NCI-H1694 treated with DMSO at 0.1 percent for 48 hours (cell line): ENCODE measurements at regions not wholly inside any gene's neighbourhood (a gene's known extent, or its start where the extent isn't known, plus 50 kb on each side); places are given as distances from the start of the nearest gene placed in this dataset.
"Not testable (repeated sequence)": the region's sequence is repeated elsewhere in the genome, so short reads cannot be mapped to it uniquely, and the experiment has no call there.

Experiments used
- DNase-seq: peaks from one replicate; lab custom pipeline; 2025; lab: John Stamatoyannopoulos, UW

- DNase-seq = no peak
Measured at GRCh38 chr10:124242791-124243190, 149.4 kb upstream of the CHST15 start.

- DNase-seq = no peak
Measured at GRCh38 chr10:124242365-124242764, 149.0 kb upstream of the CHST15 start.

DNA sequence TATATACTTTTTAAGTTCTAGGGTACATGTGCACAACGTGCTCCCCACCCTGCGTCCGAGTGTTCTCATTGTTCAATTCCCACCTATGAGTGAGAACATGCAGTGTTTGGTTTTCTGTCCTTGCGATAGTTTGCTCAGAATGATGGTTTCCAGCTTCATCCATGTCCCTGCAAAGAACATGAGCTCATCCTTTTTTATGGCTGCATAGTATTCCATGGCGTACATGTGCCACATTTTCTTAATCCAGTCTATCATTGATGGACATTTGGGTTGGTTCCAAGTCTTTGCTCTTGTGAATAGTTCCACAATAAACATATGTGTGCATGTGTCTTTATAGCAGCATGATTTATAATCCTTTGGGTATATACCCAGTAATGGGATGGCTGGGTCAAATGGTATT, 148.1 kb upstream of the CHST15 start:
- DNase-seq = not testable (repeated sequence)

DNA sequence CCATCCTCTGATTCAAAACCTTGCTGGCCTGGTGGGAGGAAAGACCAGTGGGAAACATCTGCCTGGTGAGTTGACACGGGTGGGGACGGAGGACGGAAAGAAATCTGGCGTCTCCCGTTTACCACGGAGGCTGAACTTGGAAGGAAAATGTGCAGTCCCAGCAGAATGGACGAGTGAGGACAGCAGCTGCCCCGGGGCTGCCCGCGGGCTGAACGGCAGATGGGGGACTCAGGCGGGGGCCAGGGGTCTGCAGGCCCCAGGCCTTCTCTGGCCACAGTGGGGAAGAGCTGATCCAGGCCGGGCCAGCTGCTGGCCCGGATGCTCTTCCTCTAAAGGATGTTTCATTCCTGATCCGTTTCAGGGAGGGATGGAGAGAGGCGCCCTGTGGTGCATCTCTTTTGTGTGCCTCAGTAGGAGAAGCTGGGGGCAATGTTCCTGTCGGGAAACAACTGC, 147.5 kb upstream of the CHST15 start:
- DNase-seq = no peak

DNA sequence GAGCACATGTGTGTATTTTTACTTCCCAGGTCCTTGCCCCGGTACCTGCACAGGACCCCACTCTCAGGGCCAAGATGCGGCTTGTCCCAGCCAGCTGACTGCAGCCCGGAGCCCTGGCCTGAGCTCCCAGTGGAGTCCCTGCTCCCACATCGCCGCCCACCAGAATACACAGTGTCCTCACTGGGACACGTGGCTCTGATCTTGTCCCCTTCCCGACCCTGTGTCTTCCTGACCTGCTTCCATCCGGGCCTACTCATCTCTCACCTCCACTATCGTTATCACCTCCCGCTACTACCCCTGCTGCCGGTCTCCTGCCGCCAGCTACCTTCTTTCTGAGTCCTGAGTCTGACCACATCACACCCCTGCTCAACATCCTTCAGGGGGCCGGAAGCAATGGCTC, 146.3 kb upstream of the CHST15 start:
- no peak for DNase-seq

DNA sequence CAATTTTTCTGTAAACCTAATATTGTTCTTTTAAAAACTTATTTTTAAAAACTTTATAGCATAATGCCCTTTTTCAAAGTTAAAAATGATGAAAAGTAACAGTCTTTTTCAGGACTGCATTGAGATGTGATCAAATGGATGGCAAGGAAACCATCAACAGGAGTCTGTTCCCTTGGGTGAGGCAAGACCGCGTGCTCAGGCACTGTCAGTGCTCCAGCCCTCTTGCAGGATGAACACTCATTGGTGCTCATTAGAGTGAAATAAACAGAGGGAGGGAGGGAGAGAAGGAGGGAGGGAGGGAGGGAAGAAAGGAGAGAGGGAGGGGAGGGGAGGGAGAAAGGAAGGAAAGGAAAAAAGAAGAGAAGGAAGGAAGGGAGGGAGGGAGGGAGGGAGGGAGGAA, 145.7 kb upstream of the CHST15 start:
- no peak for DNase-seq

DNA sequence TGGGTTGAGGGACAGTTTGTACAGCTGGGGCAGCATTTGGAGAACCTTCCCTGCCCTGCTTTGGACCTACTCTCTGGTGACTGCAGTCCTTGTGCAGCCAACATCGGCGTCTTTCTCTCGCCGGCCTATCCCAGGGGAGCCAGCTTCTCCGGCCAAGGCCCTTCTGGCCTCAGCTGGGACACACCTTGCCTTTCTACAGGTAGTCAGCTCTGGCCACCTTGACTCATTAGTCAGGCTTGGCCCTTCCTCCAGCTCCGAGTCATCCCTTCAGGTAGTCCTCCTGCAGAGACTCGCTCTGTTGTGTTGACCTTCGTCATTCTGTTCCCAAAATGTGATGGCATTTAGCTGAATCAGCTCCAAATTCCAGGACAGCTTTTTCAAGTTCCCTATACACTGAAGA, 145.0 kb upstream of the CHST15 start:
- no peak for DNase-seq

DNA sequence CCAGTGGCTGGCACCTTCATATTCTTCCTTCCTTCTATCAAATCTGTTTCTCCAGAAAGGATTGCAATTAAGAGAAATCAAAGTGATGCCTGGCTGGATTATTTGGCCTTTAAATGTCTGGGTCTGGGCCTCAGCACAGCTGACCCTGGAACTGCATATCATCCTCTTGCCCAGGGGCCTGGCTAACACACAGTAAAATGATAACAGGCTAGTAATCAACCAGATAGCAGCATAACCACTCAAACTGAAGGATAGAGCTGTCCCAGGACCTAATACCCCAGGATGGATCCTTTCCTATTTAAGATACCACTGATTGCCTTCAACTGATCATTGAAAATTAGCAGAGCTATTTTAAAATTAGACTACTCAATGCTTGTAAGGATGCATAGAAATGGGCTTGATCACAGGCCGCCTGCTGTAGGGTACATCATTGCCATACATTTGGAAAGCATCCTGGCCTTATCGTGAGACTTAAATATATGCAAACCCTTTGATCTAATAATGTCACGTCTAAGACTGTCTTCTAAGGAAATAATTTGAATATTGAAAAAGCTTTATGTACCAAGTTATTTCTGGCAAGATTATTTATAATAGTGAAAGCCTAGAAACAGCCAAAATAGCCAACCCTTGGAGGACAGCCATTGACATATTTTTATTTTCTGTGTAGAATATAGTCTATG, 144.0 kb upstream of the CHST15 start:
- DNase-seq = no peak

DNA sequence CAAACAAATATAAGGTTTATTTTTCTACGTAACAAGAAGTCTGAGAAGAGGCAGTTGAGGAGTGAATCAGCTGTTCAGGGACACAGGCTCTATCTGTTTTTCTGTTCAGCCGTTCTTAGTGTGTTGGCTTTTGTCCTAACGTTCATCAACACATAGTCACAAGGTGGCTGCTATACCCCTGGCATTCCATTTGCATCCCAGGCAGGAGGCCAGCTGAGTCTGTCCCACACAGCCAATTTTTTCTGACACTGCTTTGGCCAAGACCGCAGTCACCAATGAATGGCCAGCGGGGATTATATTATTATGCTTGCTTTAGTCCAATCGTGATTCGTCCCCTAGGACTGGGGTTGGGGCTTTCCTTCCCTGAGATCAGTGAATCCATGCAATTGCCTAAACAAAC, 143.4 kb upstream of the CHST15 start:
- no peak for DNase-seq

DNA sequence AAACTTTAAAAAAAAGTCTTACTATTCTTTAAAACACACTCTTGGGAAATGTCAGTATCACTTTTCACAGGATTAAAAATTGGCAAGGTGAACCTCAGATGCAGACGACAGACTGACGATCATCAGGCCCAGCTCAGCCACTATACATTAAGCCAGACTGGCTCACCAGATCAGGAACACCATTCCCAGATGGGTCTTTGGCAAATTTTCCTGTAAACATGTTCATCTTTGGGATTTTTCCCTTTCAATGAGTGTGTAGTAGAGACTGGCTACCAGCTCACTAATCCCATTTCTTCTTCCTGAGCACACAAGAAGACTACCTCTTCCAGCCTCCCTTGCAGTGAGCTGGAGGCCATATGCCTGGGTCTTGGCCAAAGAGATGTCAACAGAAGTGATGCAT, 142.7 kb upstream of the CHST15 start:
- no peak for DNase-seq

DNA sequence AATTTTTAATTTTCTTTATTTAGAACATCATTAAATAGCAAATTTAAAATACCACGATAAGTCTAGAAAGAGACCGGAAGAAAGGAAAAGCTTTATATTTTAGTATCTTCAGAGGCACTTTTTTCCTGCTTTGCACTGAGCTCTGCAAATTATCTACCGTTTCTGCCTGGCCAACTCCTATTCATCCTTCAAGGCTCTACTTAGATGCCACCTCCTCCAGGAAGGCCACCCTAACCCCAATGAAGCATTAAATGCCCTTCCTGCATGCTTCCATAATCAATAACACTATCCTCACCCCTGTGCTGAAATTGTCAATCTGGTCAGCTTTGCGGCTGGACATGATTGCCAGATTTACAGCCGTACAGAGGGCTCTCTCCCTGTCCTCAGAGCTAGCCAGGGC, 141.8 kb upstream of the CHST15 start:
- DNase-seq = no peak

GRCh38 chr10:124233546-124234138, 140.2 kb upstream of the CHST15 start:
- DNase-seq = no peak

DNA sequence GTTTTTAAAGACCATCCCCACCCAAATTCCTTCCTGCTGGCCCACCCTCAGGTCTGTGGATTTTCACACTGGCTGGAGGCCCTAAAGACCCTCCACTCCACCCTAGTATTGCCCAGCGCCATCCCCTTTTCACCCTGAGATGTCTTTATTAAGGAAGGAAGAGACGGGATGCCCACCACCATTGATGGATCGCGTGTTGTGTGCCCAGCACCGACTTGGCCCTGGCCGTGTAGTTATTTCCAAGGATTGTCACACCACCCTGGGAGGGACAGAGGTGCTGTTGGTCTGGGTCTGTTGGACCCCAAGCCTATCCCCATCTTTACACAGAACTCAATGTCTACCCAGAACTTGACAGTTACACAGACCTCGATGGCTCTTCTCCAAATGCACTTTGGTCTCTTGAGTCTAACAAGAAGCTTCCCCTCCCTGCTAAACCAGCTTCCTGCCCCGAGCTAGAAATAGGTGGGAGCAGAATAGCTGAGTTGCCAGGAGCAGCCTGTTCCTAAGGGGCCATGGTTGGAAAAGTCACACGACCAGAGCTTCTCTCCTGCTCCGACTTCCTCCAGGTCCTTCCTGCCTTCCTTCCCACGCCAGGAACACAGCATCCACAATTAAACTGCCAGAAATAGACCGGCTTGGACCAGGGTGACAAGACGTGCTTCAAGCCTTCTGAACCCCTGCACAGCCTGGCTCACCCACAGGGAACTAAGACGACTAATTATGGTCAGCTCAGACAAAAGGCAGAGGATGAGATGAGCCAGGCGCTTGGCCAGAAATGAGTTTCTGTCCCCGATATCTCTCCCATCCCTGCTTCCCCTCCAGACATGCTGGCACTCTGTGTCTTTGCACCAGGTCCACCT, 139.5 kb upstream of the CHST15 start:
- DNase-seq = no peak

DNA sequence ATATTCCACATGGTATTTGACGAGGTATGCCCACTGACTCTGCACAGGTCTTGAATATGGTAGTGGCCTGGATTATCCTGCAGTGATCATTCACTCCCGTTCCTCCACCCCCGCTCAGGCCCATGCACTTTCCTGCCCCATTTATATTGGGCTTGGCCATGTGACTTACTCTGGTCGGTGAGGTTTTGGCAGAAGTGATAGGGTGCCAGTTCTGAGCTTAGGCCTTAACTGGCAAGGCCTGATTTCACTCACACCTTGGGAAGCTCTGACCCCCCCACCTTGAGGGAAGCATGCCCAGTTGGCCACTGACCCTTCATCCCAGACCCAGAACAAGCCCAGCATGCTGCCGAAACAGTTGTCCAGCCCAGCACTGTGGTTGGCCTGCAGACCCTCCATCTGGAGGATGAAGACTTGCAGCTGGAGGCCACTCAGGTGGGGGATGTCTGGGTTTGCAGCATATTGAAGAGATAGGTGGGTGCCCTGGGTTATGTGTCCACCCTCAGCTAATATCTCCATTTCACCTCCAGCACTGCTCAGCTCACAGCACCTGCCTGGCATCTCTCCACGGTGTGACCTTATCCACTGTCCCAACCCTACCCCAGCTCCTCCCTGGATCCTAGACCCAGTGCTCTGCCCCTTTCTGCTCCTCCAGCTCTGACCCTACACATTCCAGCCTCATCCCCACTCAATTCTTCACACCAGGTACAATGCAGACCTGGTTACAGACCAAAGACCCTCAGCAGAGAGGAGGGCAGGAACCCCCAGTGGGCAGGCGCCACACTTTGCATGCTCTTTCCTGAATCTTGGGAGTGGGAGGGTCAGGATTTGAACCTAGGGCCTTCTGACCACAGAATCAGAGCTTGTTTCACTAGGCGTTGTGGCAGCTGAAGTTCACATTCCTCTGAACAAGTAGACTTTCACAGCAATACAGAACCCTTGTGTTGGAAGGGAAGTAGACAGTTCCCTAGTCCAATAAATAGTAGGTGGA, 138.1 kb upstream of the CHST15 start:
- DNase-seq = no peak

DNA sequence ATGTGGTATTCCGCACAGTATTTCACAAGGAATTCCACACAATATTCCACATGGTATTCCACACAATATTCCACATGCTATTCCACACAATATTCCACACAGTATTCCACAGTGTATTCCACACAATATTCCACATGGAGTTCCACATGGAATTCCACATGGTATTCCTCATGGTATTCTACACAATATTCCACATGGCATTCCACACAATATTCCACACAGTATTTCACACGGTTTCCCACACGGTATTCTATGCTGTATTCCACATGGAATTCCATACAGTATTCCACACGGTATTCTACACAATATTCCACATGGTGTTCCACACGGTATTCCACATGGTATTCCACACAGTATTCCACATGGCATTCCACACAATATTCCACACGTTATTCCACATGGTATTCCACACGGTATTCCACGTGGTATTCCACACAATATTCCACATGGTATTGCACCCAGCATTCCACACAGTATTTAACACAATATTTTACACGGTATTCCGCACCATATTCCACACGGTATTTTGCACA, 137.3 kb upstream of the CHST15 start:
- DNase-seq = no peak

GRCh38 chr10:124229989-124230634, 136.7 kb upstream of the CHST15 start:
- no peak for DNase-seq

DNA sequence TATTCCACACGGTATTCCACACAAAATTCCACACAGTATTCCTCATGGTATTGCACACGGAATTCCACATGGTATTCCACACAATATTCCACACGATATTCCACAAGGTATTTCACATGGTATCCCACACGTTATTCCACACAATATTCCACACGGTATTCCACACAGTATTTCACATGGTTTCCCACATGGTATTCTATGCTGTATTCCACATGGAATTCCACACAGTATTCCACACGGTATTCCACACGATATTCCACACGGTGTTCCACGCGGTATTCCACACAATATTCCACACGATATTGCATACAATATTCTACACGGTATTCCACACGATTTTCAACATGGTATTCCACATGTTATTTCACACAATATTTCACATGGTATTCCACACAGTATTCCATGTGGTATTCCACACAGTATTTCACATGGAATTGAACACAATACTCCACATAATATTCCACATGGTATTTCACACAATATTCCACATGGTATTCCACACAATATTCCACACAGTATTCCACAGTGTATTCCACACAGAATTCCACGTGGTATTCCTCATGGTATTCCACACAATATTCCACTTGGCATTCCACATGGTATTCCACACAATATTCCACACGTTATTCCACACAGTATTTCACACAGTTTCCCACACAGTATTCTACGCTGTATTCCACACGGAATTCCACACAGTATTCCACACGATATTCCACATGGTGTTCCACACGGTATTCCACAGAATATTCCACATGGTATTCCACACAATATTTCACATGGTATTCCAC, 136.0 kb upstream of the CHST15 start:
- DNase-seq = no peak

GRCh38 chr10:124228471-124228870, 135.1 kb upstream of the CHST15 start:
- DNase-seq = no peak

DNA sequence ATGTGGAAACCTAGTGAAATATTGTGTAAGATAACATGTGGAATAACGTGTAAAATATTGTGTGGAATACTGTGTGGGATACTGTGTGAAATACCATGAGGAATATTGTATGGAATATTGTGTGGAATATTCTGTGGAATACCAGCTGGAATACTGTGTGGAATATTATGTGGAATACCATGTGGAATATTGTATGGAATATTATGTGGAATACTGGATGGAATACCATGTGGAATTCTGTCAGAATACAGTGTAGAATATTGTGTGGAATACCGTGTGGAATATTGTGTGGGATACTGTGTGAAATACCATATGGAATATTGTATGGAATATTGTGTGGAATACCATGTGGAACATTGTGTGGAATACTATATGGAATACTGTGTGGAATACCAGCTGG, 134.6 kb upstream of the CHST15 start:
- DNase-seq = no peak
